ENCODE measurements at regions not wholly inside any gene's neighbourhood (a gene's known extent, or its start where the extent isn't known, plus 50 kb on each side); places are given as distances from the start of the nearest gene placed in this dataset.

- DNase-seq = no peak
- no peaks in the 10 kb centered on the region for H3K27me3 Mint-ChIP-seq (ENCODE audit: insufficient read depth)
- no peaks in the 10 kb centered on the region for H3K9me3 Mint-ChIP-seq
- no peaks in the 10 kb centered on the region for H3K4me1 ChIP-seq (ENCODE audit: control insufficient read depth, insufficient read depth, low read length)
- H3K27ac ChIP-seq (ENCODE audit: low read depth, low read length) = no peak overlapping the region
- no peak overlapping the region for H3K4me3 ChIP-seq (ENCODE audit: low read length)
- no peaks in the 10 kb centered on the region for H3K27me3 ChIP-seq (ENCODE audit: control insufficient read depth, insufficient read depth, low read length, poor library complexity, severe bottlenecking)
- TF ChIP-seq CTCF (conservative IDR thresholded peaks at IDR 0.05) = no peak
- no peak overlapping the region for H3K9ac ChIP-seq (ENCODE audit: extremely low read depth, low read length, poor library complexity, severe bottlenecking)
- H3K27ac Mint-ChIP-seq = no peak overlapping the region
- no peaks in the 10 kb centered on the region for H3K36me3 ChIP-seq (ENCODE audit: control insufficient read depth, insufficient read depth, low read length)
- H3K9me3 ChIP-seq (ENCODE audit: control insufficient read depth, low read length) = no peaks in the 10 kb centered on the region
- no peaks in the 10 kb centered on the region for H3K4me1 Mint-ChIP-seq
- no peaks in the 10 kb centered on the region for H3K36me3 Mint-ChIP-seq (ENCODE audit: low read depth)
- WGBS, 2 experiments (ENCODE audit: insufficient coverage in 1 of 2, insufficient read length in 1 of 2) = 82 to 89% methylated on average over 19 to 22 of the region's 22 CpGs
- H3K4me3 Mint-ChIP-seq = no peak overlapping the region
Observed at GRCh38 chr3:13249664-13250390, 170.3 kb downstream of the NUP210 start.

DNA sequence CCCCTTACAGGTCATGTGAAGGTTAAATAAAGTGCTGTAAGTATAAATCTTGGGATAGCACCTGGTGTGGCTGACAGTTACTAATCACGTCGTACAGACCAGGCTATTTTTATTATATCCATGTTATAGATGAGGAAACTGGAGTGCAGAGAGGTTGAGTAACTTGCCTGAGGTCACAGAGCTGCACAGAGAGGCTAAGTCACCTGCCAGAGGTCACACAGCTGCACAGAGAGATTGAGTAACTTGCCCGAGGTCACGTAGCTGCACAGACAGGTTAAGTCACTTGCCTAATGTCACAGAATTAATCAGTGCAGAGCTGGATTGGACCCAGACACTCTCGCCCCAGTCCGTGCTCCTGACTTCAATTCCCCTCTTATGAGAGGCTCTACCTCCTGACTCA, 171.5 kb downstream of the NUP210 start:
- no peaks in the 10 kb centered on the region for H3K9me3 Mint-ChIP-seq
- H3K36me3 Mint-ChIP-seq (ENCODE audit: low read depth) = no peaks in the 10 kb centered on the region
- peak overlapping the region; percentile 48 for H3K27ac Mint-ChIP-seq
- no peak overlapping the region for H3K4me3 ChIP-seq (ENCODE audit: low read length)
- no peak for TF ChIP-seq CTCF (conservative IDR thresholded peaks at IDR 0.05)
- no peaks in the 10 kb centered on the region for H3K36me3 ChIP-seq (ENCODE audit: control insufficient read depth, insufficient read depth, low read length)
- no peaks in the 10 kb centered on the region for H3K27me3 Mint-ChIP-seq (ENCODE audit: insufficient read depth)
- 91 to 98% methylated on average over 4 to 6 of the region's 6 CpGs for WGBS, 2 experiments (ENCODE audit: insufficient coverage in 1 of 2, insufficient read length in 1 of 2)
- no peaks in the 10 kb centered on the region for H3K9me3 ChIP-seq (ENCODE audit: control insufficient read depth, low read length)
- H3K27ac ChIP-seq (ENCODE audit: low read depth, low read length) = no peak overlapping the region
- H3K4me1 ChIP-seq (ENCODE audit: control insufficient read depth, insufficient read depth, low read length) = no peaks in the 10 kb centered on the region
- no peak for DNase-seq
- H3K27me3 ChIP-seq (ENCODE audit: control insufficient read depth, insufficient read depth, low read length, poor library complexity, severe bottlenecking) = no peaks in the 10 kb centered on the region
- no peak overlapping the region for H3K4me3 Mint-ChIP-seq
- H3K9ac ChIP-seq (ENCODE audit: extremely low read depth, low read length, poor library complexity, severe bottlenecking) = no peak overlapping the region
- no peaks in the 10 kb centered on the region for H3K4me1 Mint-ChIP-seq

DNA sequence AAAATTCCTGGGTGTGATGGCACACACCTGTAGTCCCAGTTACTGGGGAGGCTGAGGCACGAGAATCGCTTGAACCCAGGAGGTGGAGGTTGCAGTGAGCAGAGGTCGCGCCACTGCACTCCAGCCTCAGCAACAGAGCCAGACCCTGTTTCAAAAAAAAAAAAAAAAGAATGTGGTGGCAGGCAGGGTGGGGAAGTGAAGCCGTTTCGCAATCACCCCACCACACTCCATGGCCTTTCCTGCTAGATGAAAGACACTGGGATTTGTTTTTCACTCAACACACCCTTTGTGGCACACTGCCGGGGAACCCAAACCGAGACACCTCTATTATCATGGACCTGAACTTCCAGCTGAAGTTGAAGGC, 172.4 kb upstream of the IQSEC1 start:
- no peaks in the 10 kb centered on the region for H3K9me3 Mint-ChIP-seq
- no peak overlapping the region for H3K4me3 ChIP-seq (ENCODE audit: low read length)
- no peak for TF ChIP-seq CTCF (conservative IDR thresholded peaks at IDR 0.05)
- no peaks in the 10 kb centered on the region for H3K27me3 ChIP-seq (ENCODE audit: control insufficient read depth, insufficient read depth, low read length, poor library complexity, severe bottlenecking)
- H3K27ac Mint-ChIP-seq = no peak overlapping the region
- H3K4me3 Mint-ChIP-seq = no peak overlapping the region
- DNase-seq = no peak
- H3K9ac ChIP-seq (ENCODE audit: extremely low read depth, low read length, poor library complexity, severe bottlenecking) = no peak overlapping the region
- H3K27ac ChIP-seq (ENCODE audit: low read depth, low read length) = no peak overlapping the region
- WGBS, 2 experiments (ENCODE audit: insufficient coverage in 1 of 2, insufficient read length in 1 of 2) = 87 to 93% methylated on average over 4 to 8 of the region's 8 CpGs
- H3K36me3 Mint-ChIP-seq (ENCODE audit: low read depth) = no peaks in the 10 kb centered on the region
- no peaks in the 10 kb centered on the region for H3K27me3 Mint-ChIP-seq (ENCODE audit: insufficient read depth)
- no peaks in the 10 kb centered on the region for H3K4me1 Mint-ChIP-seq
- H3K4me1 ChIP-seq (ENCODE audit: control insufficient read depth, insufficient read depth, low read length) = no peaks in the 10 kb centered on the region
- H3K36me3 ChIP-seq (ENCODE audit: control insufficient read depth, insufficient read depth, low read length) = no peaks in the 10 kb centered on the region
- no peaks in the 10 kb centered on the region for H3K9me3 ChIP-seq (ENCODE audit: control insufficient read depth, low read length)

Measured in endodermal cell (in vitro differentiated cells).